Epithelial cell of prostate (primary cell): ENCODE measurements at regions not wholly inside any gene's neighbourhood (a gene's known extent, or its start where the extent isn't known, plus 50 kb on each side); places are given as distances from the start of the nearest gene placed in this dataset.
"Not testable (repeated sequence)": the region's sequence is repeated elsewhere in the genome, so short reads cannot be mapped to it uniquely, and the experiment has no call there.

Source experiments
- DNase-seq: peaks from one replicate; pipeline ENCODE4 v3.0.0-alpha.2; 2011; ENCODE audit warnings: low read depth, low spot score
- H3K27ac ChIP-seq: fragments of 450-650 bp; 2 replicates; pipeline ENCODE4 v1.5.1; 2017; ENCODE audit warnings: mild to moderate bottlenecking

DNA sequence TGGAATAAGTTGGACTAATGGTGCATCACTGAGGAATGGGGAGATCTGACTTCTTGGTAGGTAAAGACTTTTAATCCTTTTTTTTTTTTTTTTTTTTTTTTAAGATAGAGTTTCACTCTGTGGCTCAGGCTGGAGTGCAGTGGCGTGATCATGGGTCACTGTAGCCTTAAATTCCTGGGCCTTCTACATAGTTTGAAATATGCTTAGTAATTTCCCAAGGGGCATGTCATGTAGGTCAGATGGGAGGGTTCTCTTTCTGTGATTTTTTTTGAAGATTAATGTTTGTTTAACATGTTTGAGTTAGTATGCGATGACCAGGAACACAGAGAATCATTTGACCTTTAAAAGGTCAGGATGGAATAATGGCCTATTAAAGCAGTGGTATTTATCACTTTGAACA, 129.1 kb downstream of the S1PR1 start:
- no peak for DNase-seq
- no peak overlapping the region for H3K27ac ChIP-seq

DNA sequence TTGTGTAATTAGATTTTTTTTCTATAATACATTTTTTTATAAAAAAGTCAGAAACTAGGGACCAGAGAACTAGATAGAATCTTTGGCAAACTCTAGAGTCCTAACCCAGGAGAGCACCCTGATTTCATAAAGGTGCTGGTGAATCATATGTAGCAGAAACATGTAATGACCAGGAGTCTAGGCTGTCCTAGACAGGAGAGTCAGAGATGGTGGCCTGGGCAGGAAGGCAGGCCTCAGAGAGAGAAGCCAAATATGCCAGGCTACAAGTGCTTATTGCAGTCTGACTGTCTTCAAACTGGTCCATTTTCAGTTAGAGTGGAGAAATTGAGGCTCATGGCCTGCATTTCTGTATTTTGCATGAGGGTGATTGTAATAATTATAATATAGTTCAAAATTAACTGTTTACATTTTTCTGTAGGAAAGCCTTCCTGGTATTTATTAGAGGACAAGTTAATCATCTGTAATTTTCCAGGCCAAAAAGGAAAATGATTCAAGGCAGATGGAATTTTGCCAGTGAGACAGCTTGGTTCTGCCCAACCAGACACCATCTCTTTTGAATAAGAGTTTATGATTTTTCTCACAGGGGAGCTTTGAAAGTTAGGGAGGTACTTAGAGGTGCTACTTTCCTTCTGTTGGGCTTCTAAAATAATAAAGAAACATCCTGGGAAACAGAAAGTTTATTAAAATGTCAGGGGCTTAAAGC, 129.8 kb downstream of the S1PR1 start:
- DNase-seq = peak; percentile 5
- no peak overlapping the region for H3K27ac ChIP-seq

DNA sequence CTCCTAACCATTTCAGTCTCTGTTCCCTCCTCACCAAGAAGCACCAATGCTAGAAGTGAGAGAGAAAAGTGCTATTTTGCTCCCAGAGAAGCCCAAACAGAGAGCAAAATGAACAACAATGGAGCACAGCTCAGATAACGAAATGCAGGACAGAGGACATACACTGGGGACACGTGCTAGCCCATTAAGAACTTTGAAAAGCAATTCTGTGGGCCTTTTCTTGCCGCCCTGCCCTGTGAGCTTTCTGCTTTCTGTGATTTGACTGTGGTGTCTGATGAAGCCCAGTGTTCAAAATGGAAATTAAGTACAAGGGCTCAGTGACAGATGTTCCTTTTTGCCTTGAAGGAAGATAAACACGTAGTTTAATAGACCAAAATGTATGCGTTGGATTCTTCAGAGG, 130.8 kb downstream of the S1PR1 start:
- DNase-seq = no peak
- H3K27ac ChIP-seq = no peak overlapping the region

DNA sequence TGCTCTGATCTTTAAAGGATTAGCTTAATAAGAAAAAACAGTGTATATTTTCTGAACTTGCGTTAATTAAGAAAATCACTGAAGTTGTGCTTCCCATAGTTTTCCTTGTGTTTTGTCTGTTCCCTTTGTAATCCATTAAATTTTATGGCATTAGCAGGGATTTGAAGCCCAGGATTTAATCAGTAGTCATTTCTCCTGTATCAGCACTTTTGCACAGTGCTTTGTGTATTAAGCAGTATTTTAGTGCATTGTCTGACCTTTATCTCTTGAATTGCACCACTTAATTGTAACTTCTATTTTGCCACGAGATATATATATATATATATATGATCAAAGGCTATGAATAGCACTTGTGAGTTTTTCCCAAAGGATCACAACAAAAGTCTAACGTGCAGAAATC, 133.7 kb downstream of the S1PR1 start:
- DNase-seq = no peak
- no peak overlapping the region for H3K27ac ChIP-seq

DNA sequence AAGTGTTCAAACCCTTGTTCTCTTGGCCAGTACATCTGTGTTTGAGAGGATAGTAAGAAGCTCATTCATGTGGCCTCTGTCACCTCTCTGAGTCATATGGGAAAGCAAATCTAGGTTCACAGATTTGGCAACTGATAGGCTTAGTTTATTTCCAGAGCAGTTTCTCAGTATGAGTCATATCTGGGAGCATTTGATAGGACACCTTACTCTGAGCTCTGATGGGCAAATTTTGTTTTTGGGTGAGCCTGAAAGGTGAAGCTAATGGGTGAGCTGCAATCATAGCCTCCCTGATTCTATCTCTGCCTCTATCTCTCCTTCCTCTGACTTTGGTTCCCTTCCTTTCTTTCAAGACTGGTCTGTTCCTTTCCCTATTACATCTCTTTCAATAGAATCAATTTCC, 134.4 kb downstream of the S1PR1 start:
- DNase-seq = peak; percentile 37
- no peak overlapping the region for H3K27ac ChIP-seq

DNA sequence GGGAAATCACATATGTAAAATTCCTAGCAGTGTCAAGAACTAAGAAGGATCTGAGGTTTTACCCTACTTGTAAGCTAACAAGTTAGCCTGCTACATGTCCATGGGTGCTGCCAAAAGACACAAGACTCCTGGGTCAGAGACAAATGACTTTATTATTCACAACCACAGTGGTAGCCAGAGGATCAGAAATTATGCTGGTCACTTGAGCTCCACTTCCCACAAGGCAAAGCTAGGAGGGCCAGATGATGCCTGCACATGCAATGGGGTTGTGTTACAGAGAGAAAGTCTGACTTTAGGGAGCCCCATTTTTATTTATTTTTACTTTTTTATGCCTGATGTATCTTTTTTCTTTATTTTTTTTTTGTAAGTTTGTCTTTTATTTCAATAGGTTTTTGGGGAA, 136.8 kb downstream of the S1PR1 start:
- DNase-seq = no peak
- no peak overlapping the region for H3K27ac ChIP-seq

DNA sequence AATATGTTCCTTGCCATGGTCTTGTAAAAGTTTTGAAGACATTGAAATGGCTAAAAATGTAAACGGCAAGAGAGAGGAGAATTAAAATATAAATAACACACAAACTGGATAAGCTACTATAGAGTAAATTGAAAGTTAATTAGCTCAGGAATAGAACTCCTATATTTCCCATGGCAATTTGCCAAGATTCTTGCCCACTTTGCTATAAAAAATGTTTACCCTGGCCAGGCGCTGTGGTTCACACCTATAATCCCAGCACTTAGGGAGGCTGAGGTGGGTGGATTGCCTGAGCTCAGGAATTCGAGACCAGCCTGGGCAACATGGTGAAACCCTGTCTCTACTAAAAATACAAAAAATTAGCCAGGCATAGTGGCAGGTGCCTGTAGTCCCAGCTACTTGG, 138.6 kb downstream of the S1PR1 start:
- DNase-seq, H3K27ac ChIP-seq: not testable (repeated sequence)

DNA sequence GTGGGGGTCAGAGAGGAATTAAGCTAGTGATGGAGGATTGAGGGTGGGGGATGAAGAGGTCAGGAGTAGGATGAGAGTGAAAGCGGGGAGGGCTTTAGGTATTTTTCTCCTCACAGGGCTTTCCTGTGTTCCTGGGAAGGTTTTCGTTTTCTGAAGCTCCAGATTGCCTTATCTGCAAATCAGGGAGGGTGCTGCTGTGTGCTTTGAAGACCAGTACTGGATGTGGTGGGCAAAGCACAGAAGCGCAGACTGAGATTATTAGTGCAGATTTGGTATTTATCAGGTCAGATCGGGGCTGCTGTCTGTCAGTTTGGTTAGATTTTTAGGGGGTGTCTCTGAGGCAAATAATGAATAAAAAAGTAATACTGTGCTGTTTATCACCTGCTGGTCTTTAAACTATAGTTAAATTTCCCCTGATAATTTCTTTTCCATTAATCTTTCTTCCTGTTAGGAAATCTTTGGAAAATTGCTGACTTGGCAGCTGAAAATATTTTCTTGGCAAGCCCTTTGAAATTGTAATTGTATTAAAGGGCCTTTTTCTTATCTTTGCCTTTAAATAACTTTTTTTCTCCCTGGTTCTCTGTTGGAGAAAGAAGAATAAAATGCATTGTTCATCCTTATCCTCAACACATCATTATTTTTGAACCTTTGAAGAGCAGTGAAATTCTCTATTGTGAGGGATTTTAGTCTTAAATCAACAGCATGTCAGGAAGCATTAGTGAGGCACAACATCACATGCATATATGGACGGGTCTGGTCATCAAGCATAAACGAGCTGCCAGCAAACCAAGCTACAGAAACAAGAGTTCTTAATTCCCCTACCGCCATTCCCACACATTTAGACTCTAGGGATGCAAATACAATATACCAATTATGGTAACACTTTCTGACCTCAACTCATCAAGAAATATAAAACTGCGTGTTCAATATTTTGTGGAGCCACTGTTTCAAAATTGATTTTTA, 139.6 kb downstream of the S1PR1 start:
- DNase-seq = no peak
- H3K27ac ChIP-seq = no peak overlapping the region

DNA sequence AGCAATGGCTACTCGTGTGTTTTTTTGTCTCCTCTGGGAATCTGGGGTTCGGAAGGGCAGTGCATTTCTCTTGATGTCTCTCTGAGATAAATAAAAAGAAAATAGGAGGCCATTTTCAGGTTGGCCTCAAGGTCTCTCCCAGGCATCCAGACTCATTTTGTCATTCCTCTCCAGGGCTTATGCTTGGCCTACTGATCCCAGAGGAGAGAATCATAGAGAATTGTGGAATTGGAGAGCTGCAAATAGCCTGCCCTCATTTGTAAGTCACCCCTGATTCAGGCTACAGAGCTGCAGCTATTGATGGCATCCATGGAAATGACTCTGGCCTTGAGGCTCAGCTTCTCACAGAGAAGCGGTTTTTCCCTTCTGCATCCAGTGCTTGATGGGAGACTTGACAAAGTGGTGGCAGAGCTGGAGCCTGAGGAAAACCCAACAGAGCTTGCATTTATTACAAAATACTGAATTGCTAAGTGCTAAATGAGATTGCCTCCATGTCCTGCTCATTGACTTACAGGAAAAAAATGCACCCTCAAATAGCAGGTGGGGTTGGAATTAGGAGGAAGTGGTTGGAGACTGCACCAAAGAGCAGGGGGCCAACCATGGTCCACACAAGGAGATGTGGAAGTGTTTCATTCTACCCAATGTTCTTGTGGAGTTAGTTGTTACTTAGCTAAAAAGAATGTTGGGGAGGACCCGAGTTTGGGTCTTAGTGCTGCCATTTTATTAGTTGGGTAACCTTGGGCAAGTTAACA, 140.4 kb downstream of the S1PR1 start:
- H3K27ac ChIP-seq = no peak overlapping the region
- no peak for DNase-seq

DNA sequence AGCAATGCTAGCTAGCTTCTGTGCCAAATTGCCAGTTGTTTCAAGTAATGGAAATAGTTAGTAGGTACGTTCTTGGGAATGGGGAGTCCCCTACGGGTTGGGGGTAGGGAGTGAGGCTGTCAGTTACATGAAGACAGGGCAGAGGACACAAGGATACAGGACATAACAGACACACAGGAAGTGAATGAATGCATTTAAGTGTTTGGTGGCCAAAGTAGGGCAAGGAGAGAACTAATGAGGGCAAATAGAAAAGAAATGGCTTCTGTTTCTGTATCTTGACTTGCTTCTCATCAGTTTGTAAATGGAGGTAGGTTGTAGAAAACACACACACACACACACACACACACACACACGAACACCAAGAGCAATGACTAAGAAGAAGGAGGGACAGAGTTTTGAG, 142.2 kb downstream of the S1PR1 start:
- H3K27ac ChIP-seq = no peak overlapping the region
- DNase-seq = no peak

DNA sequence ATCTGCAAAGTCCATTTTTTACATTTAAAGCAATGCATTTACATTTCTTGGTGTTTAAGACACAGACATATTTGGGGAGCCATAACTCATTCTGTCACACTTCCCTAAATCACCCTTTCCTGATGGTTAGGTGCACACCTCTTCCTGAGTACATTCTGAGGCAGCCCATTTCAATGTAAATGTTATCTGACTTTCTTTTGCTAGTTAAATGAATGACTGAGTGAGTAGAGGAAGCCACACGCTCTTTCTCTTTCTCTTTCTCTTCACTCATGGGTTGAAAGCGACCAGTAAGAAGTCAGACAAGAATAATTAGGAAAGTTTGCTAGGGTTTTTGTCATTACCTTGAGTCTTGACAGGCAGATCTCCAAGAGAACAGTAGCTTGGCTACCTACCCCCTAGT, 143.1 kb downstream of the S1PR1 start:
- no peak overlapping the region for H3K27ac ChIP-seq
- DNase-seq = no peak

DNA sequence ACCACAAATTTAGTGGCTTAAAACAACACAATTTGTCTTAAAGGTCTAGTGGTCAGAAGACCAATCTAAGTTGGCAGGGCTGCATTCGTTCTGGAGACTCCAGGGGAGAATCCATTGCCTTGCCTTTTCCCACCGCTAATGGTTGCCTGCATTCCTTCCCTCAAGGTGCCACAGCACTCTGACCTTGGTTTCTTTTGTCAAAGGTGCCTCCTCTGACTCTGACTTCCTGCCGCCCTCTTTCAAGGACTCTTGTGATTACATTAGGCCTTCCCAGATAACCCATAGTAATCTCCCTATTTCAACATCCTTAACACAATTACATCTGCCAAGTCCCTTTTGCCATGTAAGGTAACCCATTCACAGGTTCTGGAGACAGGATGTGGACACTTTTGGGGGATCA, 145.3 kb downstream of the S1PR1 start:
- no peak overlapping the region for H3K27ac ChIP-seq
- no peak for DNase-seq

DNA sequence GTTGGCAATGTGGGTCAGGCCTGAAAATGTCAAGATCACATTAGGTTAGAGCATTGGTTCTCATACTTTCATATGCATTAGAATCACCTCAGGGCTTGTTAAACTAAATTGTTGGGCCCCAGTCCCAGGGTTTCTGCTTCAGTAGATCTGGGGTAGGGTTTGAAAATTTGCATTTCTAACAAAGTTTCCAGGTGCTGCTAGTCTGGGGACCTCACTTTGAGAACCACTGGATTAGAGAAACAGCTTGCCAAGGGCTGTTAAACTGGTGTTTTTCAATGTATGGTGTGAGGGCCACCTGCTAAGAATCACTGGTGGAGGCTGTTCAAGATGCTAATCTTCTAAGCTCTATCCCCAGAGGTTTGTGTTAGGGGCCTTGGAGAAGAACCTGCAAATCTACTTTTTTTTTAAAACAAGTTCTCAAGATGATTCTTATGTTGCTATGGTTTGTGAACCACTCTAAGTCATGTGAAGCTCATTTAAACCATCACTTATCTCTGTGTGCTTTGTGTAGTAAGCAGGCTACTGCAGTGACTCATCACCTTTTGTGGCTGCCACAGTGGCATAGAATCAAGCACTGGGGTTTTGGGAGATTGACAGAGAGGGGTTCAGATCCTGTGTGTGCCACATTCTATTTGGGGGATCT, 152.2 kb downstream of the S1PR1 start:
- DNase-seq = no peak
- H3K27ac ChIP-seq = no peak overlapping the region

DNA sequence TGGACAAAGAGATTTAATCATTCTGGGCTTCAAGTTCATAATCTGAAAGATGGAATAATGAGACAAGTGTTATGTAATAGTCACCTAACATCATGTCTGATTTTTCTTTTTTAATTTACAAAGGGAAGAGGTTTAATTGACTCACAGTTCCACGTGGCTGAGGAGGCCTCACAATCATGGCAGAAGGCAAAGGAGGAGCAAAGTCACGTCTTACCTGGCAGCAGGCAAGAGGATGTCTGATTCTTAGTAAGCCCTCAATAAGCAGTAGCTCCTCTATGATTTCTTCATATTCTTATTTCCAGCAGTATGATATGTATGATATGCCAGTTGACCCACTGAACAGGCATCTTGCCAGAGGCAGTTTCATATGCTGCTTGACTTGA, 152.7 kb downstream of the S1PR1 start:
- no peak for DNase-seq
- H3K27ac ChIP-seq = no peak overlapping the region

DNA sequence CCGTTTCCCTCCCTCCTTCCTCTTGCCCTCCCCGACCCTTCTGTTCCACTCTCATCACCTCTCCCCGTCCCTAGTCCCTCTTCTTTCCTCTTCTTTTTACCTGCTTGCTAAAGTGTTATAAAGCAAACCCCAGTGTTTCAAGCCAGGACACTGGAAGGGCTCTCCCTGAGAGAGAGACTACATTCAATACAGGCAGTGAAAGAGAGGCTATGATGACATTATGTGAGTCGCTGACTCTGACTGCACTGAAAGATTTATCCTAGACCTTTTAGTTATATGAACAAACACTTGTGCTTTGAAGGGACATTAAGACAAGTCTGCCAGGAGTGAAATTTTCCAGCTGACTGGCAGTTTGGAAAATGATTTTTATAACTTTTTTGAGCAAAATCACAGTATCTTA, 155.7 kb downstream of the S1PR1 start:
- H3K27ac ChIP-seq = no peak overlapping the region
- no peak for DNase-seq

DNA sequence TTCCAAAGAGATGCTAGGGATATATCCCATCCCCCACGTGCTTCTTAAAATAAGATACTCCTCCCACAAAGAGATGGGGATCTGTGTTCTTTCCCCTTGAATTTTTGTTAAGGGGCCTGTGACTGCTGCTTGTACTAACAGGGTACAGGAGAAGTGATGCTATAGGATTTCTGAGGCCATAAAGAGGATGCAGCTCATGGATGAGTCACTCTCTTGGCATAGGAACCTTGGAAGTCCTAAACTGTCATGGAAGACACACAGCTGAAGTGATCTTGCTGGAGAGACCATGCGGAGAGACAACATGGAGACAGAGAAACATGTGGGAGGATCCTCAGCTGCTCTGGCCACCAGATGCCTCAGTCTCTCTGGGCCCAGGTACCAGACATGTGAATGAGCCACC, 157.2 kb downstream of the S1PR1 start:
- no peak for DNase-seq

DNA sequence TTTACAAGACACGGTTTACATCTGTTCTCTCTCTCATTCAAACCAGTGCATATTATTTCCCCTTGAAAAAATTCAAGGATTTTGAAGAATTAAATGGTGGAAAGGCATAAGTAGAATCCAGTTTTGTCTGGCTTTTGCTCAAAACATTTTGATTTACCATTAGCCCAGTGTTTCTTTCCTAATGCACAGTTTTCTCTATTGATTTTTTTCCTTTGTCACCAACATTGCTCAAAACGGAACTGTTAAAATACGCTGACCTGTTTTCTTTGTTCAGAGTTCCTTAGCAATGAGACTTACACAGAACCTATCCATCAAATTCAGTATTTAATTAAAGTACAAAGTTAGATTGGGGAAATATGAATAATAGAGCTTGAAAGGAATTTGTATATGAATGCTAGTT, 162.4 kb downstream of the S1PR1 start:
- DNase-seq = no peak
- no peak overlapping the region for H3K27ac ChIP-seq

More for the DNA sequence above, 157.2 kb downstream of the S1PR1 start:
- H3K27ac ChIP-seq = no peak overlapping the region

DNA sequence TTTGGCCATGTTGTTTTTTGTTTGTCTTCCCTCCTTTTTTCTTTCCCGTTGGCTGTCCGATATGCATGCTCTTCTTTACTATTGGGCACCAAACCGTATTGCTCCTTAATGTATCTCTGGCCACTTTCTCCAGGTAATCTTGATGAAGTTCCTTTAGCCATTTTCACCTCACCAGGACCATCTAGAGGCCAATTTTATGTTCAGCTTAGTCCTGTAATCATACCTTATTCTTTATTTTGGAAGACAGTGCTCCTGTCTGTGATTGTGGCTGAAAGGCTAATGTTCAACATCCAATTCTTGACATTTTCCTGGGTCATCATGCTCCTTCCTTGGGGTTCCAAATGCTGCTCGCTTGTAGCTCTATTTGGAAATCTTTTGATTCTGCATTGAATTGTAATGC, 169.5 kb downstream of the S1PR1 start:
- H3K27ac ChIP-seq = no peak overlapping the region
- DNase-seq = no peak

DNA sequence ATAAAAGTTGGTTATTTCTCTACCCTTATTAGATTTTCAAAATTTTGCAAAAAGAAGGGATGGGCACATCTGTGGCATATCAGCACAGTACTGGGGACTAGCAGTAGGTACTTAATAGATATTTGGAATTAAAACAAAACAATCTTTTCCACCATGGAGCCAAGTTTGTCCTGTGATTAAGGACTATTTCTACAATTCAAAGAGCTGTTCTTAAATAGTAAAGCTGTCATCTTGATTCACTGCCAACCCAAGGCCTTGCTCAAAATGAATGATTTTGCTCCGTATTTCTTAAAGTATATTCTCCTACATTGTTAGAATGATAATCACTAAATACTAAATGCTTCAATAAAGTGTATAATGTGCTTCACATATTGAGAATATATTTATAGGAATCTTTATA, 169.9 kb downstream of the S1PR1 start:
- H3K27ac ChIP-seq = no peak overlapping the region
- DNase-seq = no peak

DNA sequence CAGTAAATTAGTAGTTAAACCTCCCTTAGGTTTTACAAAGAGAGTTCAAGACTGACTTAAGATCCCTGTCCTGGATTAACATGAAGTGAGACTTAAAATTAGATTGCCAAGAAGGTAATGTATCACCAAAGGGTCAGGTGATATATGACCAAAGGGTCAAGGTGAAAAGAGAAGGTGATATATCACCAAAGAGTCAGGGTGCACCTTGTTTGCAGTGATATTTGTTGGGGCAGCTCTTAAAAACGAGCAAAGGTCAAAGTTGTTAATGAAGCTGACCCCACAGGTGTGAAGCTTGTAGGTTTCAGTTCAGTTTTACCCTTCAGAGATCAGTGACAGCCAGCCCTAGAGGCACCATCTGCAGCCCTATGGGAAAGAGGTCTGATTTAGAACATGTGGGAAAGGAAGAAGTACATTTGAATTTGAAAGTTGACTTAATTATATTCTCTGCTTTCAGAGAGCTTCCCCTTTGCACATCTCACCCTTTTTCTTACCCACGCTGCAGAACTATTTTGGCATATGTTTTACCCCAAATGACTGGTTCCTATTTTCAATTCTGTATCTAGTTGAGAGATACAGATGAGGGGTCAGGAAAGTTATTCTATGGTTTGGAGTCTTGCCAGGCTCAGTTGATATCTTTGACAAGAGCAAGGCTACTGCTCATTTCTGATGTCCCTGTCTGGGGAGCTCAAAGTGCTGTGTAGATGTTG, 170.8 kb downstream of the S1PR1 start:
- no peak overlapping the region for H3K27ac ChIP-seq
- DNase-seq = no peak
